ENCODE measurements at regions not wholly inside any gene's neighbourhood (a gene's known extent, or its start where the extent isn't known, plus 50 kb on each side); places are given as distances from the start of the nearest gene placed in this dataset.
"Not testable (repeated sequence)": the region's sequence is repeated elsewhere in the genome, so short reads cannot be mapped to it uniquely, and the experiment has no call there.

GRCh38 chr5:106006242-106006641 lies 1664.5 kb downstream of the EFNA5 start:
- no peaks in the 10 kb centered on the region for H3K4me1 ChIP-seq (ENCODE audit: insufficient read depth, low read length, poor library complexity, severe bottlenecking)
- POLR2A ChIA-PET (ENCODE audit: low non-redundant PET), result no interaction called here
- H3K9me3 ChIP-seq (ENCODE audit: low read depth, low read length, poor library complexity, severe bottlenecking), result no peaks in the 10 kb centered on the region
- no TSS peak for BruUV-seq (replicated peaks)
- intact Hi-C loops (cut with micrococcal nuclease; ENCODE audit: unreplicated experiment), result no loop called here
- CTCF ChIA-PET, result no interaction called here
- no peak overlapping the region for H3K4me3 ChIP-seq (ENCODE audit: low read depth, low read length, poor library complexity, severe bottlenecking)
- no peaks in the 10 kb centered on the region for H3K36me3 ChIP-seq (ENCODE audit: insufficient read depth, low read length, poor library complexity, severe bottlenecking)
- H3K27ac ChIP-seq (ENCODE audit: low read depth, low read length, poor library complexity, severe bottlenecking), result no peak overlapping the region
- no peak for TF ChIP-seq CTCF (conservative IDR thresholded peaks at IDR 0.05; ENCODE audit: low read depth, low read length)
- TF ChIP-seq EZH2 (IDR thresholded peaks at IDR 0.05; ENCODE audit: borderline replicate concordance, low read depth, low read length, poor library complexity, severe bottlenecking), result no peak
- no peak for DNase-seq (ENCODE audit: low spot score)
- H3K27me3 ChIP-seq (replicated peaks; ENCODE audit: insufficient read depth, low read depth, low read length, poor library complexity), result no peaks in the 10 kb centered on the region

GRCh38 chr5:105998991-105999390 lies 1671.7 kb downstream of the EFNA5 start:
- H3K4me3 ChIP-seq (ENCODE audit: low read depth, low read length, poor library complexity, severe bottlenecking); H3K27ac ChIP-seq (ENCODE audit: low read depth, low read length, poor library complexity, severe bottlenecking); H3K27me3 ChIP-seq (replicated peaks; ENCODE audit: insufficient read depth, low read depth, low read length, poor library complexity); CTCF ChIA-PET; intact Hi-C loops (cut with micrococcal nuclease; ENCODE audit: unreplicated experiment); BruUV-seq (replicated peaks); H3K36me3 ChIP-seq (ENCODE audit: insufficient read depth, low read length, poor library complexity, severe bottlenecking); H3K9me3 ChIP-seq (ENCODE audit: low read depth, low read length, poor library complexity, severe bottlenecking); DNase-seq (ENCODE audit: low spot score); H3K4me1 ChIP-seq (ENCODE audit: insufficient read depth, low read length, poor library complexity, severe bottlenecking); POLR2A ChIA-PET (ENCODE audit: low non-redundant PET): not testable (repeated sequence)

GRCh38 chr5:105993027-105993426 lies 1677.7 kb downstream of the EFNA5 start:
- no peak for DNase-seq (ENCODE audit: low spot score)
- H3K4me1 ChIP-seq (ENCODE audit: insufficient read depth, low read length, poor library complexity, severe bottlenecking), result no peaks in the 10 kb centered on the region
- H3K9me3 ChIP-seq (ENCODE audit: low read depth, low read length, poor library complexity, severe bottlenecking), result no peaks in the 10 kb centered on the region
- H3K36me3 ChIP-seq (ENCODE audit: insufficient read depth, low read length, poor library complexity, severe bottlenecking), result no peaks in the 10 kb centered on the region
- BruUV-seq (replicated peaks), result no TSS peak
- no peak overlapping the region for H3K4me3 ChIP-seq (ENCODE audit: low read depth, low read length, poor library complexity, severe bottlenecking)
- no peak overlapping the region for H3K27ac ChIP-seq (ENCODE audit: low read depth, low read length, poor library complexity, severe bottlenecking)
- ChIA-PET POLR2A (ENCODE audit: low non-redundant PET) (no interaction called here), CTCF (no interaction called here)
- no peaks in the 10 kb centered on the region for H3K27me3 ChIP-seq (replicated peaks; ENCODE audit: insufficient read depth, low read depth, low read length, poor library complexity)
- intact Hi-C loops (cut with micrococcal nuclease; ENCODE audit: unreplicated experiment), result no loop called here
- TF ChIP-seq CTCF (conservative IDR thresholded peaks at IDR 0.05; ENCODE audit: low read depth, low read length) (no peak), EZH2 (IDR thresholded peaks at IDR 0.05; ENCODE audit: borderline replicate concordance, low read depth, low read length, poor library complexity, severe bottlenecking) (no peak)

- H3K4me1 ChIP-seq (ENCODE audit: insufficient read depth, low read length, poor library complexity, severe bottlenecking), result no peaks in the 10 kb centered on the region
- peaks cover 9% of the 10 kb centered on the region for H3K9me3 ChIP-seq (ENCODE audit: low read depth, low read length, poor library complexity, severe bottlenecking)
- TF ChIP-seq EZH2 (IDR thresholded peaks at IDR 0.05; ENCODE audit: borderline replicate concordance, low read depth, low read length, poor library complexity, severe bottlenecking) (no peak), CTCF (conservative IDR thresholded peaks at IDR 0.05; ENCODE audit: low read depth, low read length) (no peak)
- H3K36me3 ChIP-seq (ENCODE audit: insufficient read depth, low read length, poor library complexity, severe bottlenecking), result no peaks in the 10 kb centered on the region
- H3K27me3 ChIP-seq (replicated peaks; ENCODE audit: insufficient read depth, low read depth, low read length, poor library complexity), result no peaks in the 10 kb centered on the region
- intact Hi-C loops (cut with micrococcal nuclease; ENCODE audit: unreplicated experiment), result no loop called here
- no TSS peak for BruUV-seq (replicated peaks)
- ChIA-PET POLR2A (ENCODE audit: low non-redundant PET) (no interaction called here), CTCF (no interaction called here)
- H3K4me3 ChIP-seq (ENCODE audit: low read depth, low read length, poor library complexity, severe bottlenecking), result no peak overlapping the region
- DNase-seq (ENCODE audit: low spot score), result no peak
- no peak overlapping the region for H3K27ac ChIP-seq (ENCODE audit: low read depth, low read length, poor library complexity, severe bottlenecking)
Observed at GRCh38 chr5:105982526-105982925, 1688.2 kb downstream of the EFNA5 start.

Data from A673 (cell line).